ENCODE measurements at regions not wholly inside any gene's neighbourhood (a gene's known extent, or its start where the extent isn't known, plus 50 kb on each side); places are given as distances from the start of the nearest gene placed in this dataset.

DNA sequence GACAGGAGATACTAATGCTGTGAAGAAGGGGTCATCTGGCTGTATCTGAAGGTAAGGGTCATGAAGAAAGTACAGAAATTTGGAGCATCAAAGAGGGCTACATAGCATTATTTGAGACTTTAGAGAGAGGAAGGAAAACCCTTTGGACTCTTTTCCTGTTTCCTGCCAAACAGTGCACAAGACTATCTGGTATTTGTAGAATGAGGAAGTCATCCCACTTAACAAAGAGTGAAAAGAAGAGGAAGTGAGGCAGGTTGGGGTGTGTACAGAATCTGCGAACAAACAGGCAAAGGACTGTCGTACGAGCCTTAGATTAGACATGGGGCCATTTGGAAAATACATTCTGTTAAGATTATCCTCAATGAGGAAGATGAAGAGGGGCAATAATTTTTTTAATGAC lies 546.8 kb upstream of the EPHA6 start:
- FAIRE-seq (no peak), DNase-seq (ENCODE audit: extremely low read depth in 1 of 4, low spot score in 3 of 4) (no peak), ATAC-seq (no peak)
- Histone ChIP-seq H3K9me1 (ENCODE audit: control insufficient read depth, insufficient read depth, low read length) (no peaks in the 10 kb centered on the region), H3K36me3 (ENCODE audit: control insufficient read depth, insufficient read depth, low read length) (no peaks in the 10 kb centered on the region), H3K79me2 (ENCODE audit: control insufficient read depth, insufficient read depth, low read length) (no peaks in the 10 kb centered on the region), H3K27ac (ENCODE audit: extremely low read depth, low read depth, low read length) (no peak overlapping the region), H3K4me3 (no peak overlapping the region), H4K20me1 (replicated peaks; ENCODE audit: control insufficient read depth, insufficient read depth, low read length) (no peaks in the 10 kb centered on the region), H3K9me3 (replicated peaks; ENCODE audit: control insufficient read depth, insufficient read depth, low read depth, low read length) (no peaks in the 10 kb centered on the region), H2AFZ (ENCODE audit: low read depth, low read length) (no peak overlapping the region), H3K4me1 (replicated peaks in 1 of 2; ENCODE audit: control insufficient read depth in 2 of 2, insufficient read depth in 2 of 2, low read length in 2 of 2) (no peaks in the 10 kb centered on the region), H3K27me3 (ENCODE audit: control insufficient read depth in 2 of 2, insufficient read depth in 2 of 2, low read length in 2 of 2) (no peaks in the 10 kb centered on the region), H3K4me2 (ENCODE audit: insufficient read depth, low read length) (no peak overlapping the region), H3K9ac (ENCODE audit: insufficient read depth in 1 of 2, low read depth in 2 of 2, low read length in 2 of 2) (no peak overlapping the region)
- BruUV-seq (replicated peaks), result no TSS peak
- WGBS (ENCODE audit: insufficient coverage, low coverage, missing lambda C conversion rate), result 0% methylated on average over 3 of the region's 3 CpGs
- TF ChIP-seq FOXM1 (IDR thresholded peaks at IDR 0.05; ENCODE audit: low read depth), result no peak
- TF ChIP-seq FOXM1 (CRISPR knock-in tag; IDR thresholded peaks at IDR 0.05; ENCODE audit: low read depth), result no peak
- TF ChIP-seq, protein P1, sequence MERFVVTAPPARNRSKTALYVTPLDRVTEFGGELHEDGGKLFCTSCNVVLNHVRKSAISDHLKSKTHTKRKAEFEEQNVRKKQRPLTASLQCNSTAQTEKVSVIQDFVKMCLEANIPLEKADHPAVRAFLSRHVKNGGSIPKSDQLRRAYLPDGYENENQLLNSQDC (CRISPR knock-in tag; IDR thresholded peaks at IDR 0.05), result no peak
- TF ChIP-seq ZNF174 (CRISPR knock-in tag; IDR thresholded peaks at IDR 0.05), result no peak
- intact Hi-C loops (cut with micrococcal nuclease) (no loop called here), in situ Hi-C loops (cut with MboI) (no loop called here)
- ChIA-PET CTCF (ENCODE audit: low intra/inter-chr PET ratio) (no interaction called here), POLR2A (no interaction called here)

DNA sequence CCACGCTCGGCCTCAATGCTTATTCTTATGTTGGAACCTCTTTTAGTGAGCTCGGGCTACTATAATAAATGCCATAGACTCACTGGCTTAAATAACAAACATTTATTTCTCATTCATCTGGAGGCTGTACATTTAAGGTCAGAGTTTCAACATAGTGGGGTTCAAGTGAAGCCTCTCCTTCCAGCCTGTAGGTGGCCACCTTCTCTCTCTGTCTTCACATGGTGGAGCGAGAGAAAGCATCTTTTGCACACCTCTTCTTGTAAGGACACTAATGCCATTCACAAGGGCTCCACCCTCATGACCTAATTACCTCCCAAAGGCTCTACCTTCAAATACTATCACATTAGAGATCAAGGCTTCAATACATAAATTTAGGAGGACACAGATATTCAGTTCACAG lies 520.3 kb upstream of the EPHA6 start:
- Histone ChIP-seq H4K20me1 (replicated peaks; ENCODE audit: control insufficient read depth, insufficient read depth, low read length) (no peaks in the 10 kb centered on the region), H3K4me3 (no peak overlapping the region), H3K9me1 (ENCODE audit: control insufficient read depth, insufficient read depth, low read length) (no peaks in the 10 kb centered on the region), H3K9me3 (replicated peaks; ENCODE audit: control insufficient read depth, insufficient read depth, low read depth, low read length) (no peaks in the 10 kb centered on the region), H3K9ac (ENCODE audit: insufficient read depth in 1 of 2, low read depth in 2 of 2, low read length in 2 of 2) (no peak overlapping the region), H3K27me3 (ENCODE audit: control insufficient read depth in 2 of 2, insufficient read depth in 2 of 2, low read length in 2 of 2) (no peaks in the 10 kb centered on the region), H3K4me2 (ENCODE audit: insufficient read depth, low read length) (no peak overlapping the region), H2AFZ (ENCODE audit: low read depth, low read length) (no peak overlapping the region), H3K36me3 (ENCODE audit: control insufficient read depth, insufficient read depth, low read length) (no peaks in the 10 kb centered on the region), H3K4me1 (replicated peaks in 1 of 2; ENCODE audit: control insufficient read depth in 2 of 2, insufficient read depth in 2 of 2, low read length in 2 of 2) (no peaks in the 10 kb centered on the region), H3K79me2 (ENCODE audit: control insufficient read depth, insufficient read depth, low read length) (no peaks in the 10 kb centered on the region), H3K27ac (ENCODE audit: extremely low read depth, low read depth, low read length) (no peak overlapping the region)
- ChIA-PET CTCF (ENCODE audit: low intra/inter-chr PET ratio) (no interaction called here), POLR2A (no interaction called here)
- FAIRE-seq (no peak), DNase-seq (ENCODE audit: extremely low read depth in 1 of 4, low spot score in 3 of 4) (no peak), ATAC-seq (no peak)
- WGBS (ENCODE audit: insufficient coverage, low coverage, missing lambda C conversion rate), result 0% methylated on average over 3 of the region's 4 CpGs
- in situ Hi-C loops (cut with MboI) (no loop called here), intact Hi-C loops (cut with micrococcal nuclease) (no loop called here)
- BruUV-seq (replicated peaks), result no TSS peak
- TF ChIP-seq KAT8 (IDR thresholded peaks at IDR 0.05; ENCODE audit: low read depth), result no peak
- TF ChIP-seq, protein P2, sequence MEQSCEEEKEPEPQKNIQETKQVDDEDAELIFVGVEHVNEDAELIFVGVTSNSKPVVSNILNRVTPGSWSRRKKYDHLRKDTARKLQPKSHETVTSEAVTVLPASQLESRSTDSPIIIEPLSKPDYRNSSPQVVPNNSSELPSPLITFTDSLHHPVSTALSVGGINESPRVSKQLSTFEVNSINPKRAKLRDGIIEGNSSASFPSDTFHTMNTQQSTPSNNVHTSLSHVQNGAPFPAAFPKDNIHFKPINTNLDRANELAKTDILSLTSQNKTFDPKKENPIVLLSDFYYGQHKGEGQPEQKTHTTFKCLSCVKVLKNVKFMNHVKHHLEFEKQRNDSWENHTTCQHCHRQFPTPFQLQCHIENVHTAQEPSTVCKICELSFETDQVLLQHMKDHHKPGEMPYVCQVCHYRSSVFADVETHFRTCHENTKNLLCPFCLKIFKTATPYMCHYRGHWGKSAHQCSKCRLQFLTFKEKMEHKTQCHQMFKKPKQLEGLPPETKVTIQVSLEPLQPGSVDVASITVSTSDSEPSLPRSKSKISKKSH (CRISPR knock-in tag; IDR thresholded peaks at IDR 0.05), result no peak
- no peak for TF ChIP-seq BCOR (IDR thresholded peaks at IDR 0.05)
- no peak for TF ChIP-seq BHLHE40 (IDR thresholded peaks at IDR 0.05; ENCODE audit: low read length)
- TF ChIP-seq, protein P3, sequence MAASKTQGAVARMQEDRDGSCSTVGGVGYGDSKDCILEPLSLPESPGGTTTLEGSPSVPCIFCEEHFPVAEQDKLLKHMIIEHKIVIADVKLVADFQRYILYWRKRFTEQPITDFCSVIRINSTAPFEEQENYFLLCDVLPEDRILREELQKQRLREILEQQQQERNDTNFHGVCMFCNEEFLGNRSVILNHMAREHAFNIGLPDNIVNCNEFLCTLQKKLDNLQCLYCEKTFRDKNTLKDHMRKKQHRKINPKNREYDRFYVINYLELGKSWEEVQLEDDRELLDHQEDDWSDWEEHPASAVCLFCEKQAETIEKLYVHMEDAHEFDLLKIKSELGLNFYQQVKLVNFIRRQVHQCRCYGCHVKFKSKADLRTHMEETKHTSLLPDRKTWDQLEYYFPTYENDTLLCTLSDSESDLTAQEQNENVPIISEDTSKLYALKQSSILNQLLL (CRISPR knock-in tag; IDR thresholded peaks at IDR 0.05; ENCODE audit: borderline replicate concordance), result no peak
- TF ChIP-seq ZNF584 (CRISPR knock-in tag; IDR thresholded peaks at IDR 0.05; ENCODE audit: low read depth), result no peak
- TF ChIP-seq BRF1 (IDR thresholded peaks at IDR 0.05; ENCODE audit: borderline replicate concordance, extremely low read depth, insufficient read length), result no peak
- TF ChIP-seq BMI1 (IDR thresholded peaks at IDR 0.05; ENCODE audit: low read length), result no peak
- TF ChIP-seq, protein P4, sequence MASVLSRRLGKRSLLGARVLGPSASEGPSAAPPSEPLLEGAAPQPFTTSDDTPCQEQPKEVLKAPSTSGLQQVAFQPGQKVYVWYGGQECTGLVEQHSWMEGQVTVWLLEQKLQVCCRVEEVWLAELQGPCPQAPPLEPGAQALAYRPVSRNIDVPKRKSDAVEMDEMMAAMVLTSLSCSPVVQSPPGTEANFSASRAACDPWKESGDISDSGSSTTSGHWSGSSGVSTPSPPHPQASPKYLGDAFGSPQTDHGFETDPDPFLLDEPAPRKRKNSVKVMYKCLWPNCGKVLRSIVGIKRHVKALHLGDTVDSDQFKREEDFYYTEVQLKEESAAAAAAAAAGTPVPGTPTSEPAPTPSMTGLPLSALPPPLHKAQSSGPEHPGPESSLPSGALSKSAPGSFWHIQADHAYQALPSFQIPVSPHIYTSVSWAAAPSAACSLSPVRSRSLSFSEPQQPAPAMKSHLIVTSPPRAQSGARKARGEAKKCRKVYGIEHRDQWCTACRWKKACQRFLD (CRISPR knock-in tag; IDR thresholded peaks at IDR 0.05), result no peak
- no peak for TF ChIP-seq SOX6 (IDR thresholded peaks at IDR 0.05)

Data from K562 (cell line).